ENCODE measurements at regions not wholly inside any gene's neighbourhood (a gene's known extent, or its start where the extent isn't known, plus 50 kb on each side); places are given as distances from the start of the nearest gene placed in this dataset.

DNA sequence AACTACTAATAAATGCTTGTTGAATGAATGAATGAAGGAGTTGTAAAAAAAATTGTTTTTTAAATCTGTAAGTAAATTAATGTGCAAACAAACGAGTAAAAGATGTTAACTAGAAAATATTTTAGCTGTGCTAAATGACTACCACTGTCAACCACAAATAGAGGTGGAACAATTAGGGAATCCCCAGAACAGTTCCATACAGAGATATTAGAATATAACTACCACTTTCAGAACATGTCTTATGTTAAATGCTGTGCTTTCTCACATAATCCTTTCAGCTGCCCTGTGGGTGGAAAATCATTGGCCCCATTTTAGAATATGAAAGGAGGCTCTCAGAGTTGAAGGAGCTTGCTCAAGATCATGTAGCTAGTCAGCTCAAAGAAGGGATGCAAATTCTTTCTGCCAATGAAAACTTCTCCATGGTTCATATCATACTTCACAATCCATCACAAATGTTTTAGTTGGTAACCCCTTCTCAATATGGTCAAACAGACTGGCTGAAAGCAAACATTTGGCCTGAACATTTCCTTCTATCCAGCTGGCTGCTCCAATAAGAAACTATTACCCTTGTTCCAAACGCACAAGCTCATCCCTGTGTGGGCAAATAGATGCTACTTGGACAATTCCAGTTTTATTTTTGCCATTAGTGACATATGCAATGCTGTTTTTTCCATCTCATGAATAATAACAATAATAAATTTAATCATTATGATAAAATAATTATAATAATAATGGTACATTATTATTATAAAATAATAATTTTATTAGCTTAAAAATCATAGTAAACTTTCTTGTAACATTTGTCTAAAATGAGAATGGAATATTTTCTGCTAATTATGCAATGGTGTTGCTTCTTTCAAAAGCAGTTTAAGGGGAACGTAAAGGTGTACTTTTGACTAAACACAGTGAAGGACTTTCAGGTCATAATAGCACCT is 290.4 kb upstream of the STT3B start:
- DNase-seq: no peak
- H3K36me3 ChIP-seq: no peaks in the 10 kb centered on the region
- TF ChIP-seq CTCF (IDR thresholded peaks at IDR 0.05): no peak
- H3K27me3 ChIP-seq: no peaks in the 10 kb centered on the region
- H3K27ac ChIP-seq: no peak overlapping the region
- no peaks in the 10 kb centered on the region for H3K9me3 ChIP-seq
- intact Hi-C loops (cut with DNase I; ENCODE audit: low total_unique reads): no loop called here
- H3K4me1 ChIP-seq: peaks cover 0 to 12% (median 0%) of the 10 kb centered on the region in 4 donors
- no peak overlapping the region for H3K4me3 ChIP-seq

- DNase-seq: no peak
- intact Hi-C loops (cut with DNase I; ENCODE audit: low total_unique reads): no loop called here
- Histone ChIP-seq H3K36me3 (no peaks in the 10 kb centered on the region), H3K4me1 (peaks cover 0 to 6% (median 0%) of the 10 kb centered on the region in 4 donors), H3K27me3 (no peaks in the 10 kb centered on the region), H3K4me3 (no peak overlapping the region), H3K27ac (no peak overlapping the region), H3K9me3 (no peaks in the 10 kb centered on the region)
- TF ChIP-seq CTCF (IDR thresholded peaks at IDR 0.05): no peak
Observed at GRCh38 chr3:31244929-31245817, 287.6 kb upstream of the STT3B start.

- H3K27ac ChIP-seq: no peak overlapping the region
- H3K4me1 ChIP-seq: peaks cover 0 to 6% (median 0%) of the 10 kb centered on the region in 4 donors
- H3K36me3 ChIP-seq: no peaks in the 10 kb centered on the region
- no peaks in the 10 kb centered on the region for H3K27me3 ChIP-seq
- no peak overlapping the region for H3K4me3 ChIP-seq
- no peak for TF ChIP-seq CTCF (IDR thresholded peaks at IDR 0.05)
- H3K9me3 ChIP-seq: no peaks in the 10 kb centered on the region
- DNase-seq: no peak
- intact Hi-C loops (cut with DNase I; ENCODE audit: low total_unique reads): no loop called here
Observed at GRCh38 chr3:31246293-31247062, 286.2 kb upstream of the STT3B start.

GRCh38 chr3:31247063-31247447 is 285.7 kb upstream of the STT3B start:
- H3K4me1 ChIP-seq: peaks cover 0 to 4% (median 0%) of the 10 kb centered on the region in 4 donors
- no peak for TF ChIP-seq CTCF (IDR thresholded peaks at IDR 0.05)
- H3K9me3 ChIP-seq: no peaks in the 10 kb centered on the region
- H3K27me3 ChIP-seq: no peaks in the 10 kb centered on the region
- DNase-seq: no peak
- H3K27ac ChIP-seq: no peak overlapping the region
- no peak overlapping the region for H3K4me3 ChIP-seq
- intact Hi-C loops (cut with DNase I; ENCODE audit: low total_unique reads): no loop called here
- H3K36me3 ChIP-seq: no peaks in the 10 kb centered on the region

- Histone ChIP-seq H3K4me3 (no peak overlapping the region), H3K27me3 (no peaks in the 10 kb centered on the region), H3K9me3 (no peaks in the 10 kb centered on the region), H3K36me3 (no peaks in the 10 kb centered on the region), H3K4me1 (no peaks in the 10 kb centered on the region), H3K27ac (no peak overlapping the region)
- intact Hi-C loops (cut with DNase I; ENCODE audit: low total_unique reads): no loop called here
- TF ChIP-seq CTCF (IDR thresholded peaks at IDR 0.05): no peak
- no peak for DNase-seq
Observed at GRCh38 chr3:31247850-31248562, 284.7 kb upstream of the STT3B start.
